DND-41 (cell line): ENCODE measurements at regions not wholly inside any gene's neighbourhood (a gene's known extent, or its start where the extent isn't known, plus 50 kb on each side); places are given as distances from the start of the nearest gene placed in this dataset.

ENCODE experiments used
- ATAC-seq: fragments of 200-7000 bp; cut with Tn5 transposase; 3 replicates; pipeline ENCODE4 v1.9.1; 2021; ENCODE audit warnings: low read depth; ENCODE audit not compliant: insufficient read depth
- DNase-seq: peaks from one replicate; pipeline ENCODE4 v3.0.0-alpha.2; 2020
- H2AFZ ChIP-seq: 2 replicates; pipeline ENCODE4 v1.6.0; 2012; ENCODE audit warnings: low read depth, low read length
- H3K27ac ChIP-seq: 2 replicates; pipeline ENCODE4 v1.5.1; 2012; ENCODE audit warnings: low read length, inconsistent platforms
- H3K27me3 ChIP-seq: fragments of 200-600 bp; sonication (generic); 2 replicates; pipeline ENCODE4 v1.6.0; 2012; ENCODE audit warnings: low read length, mild to moderate bottlenecking, inconsistent platforms; ENCODE audit not compliant: insufficient read depth, poor library complexity
- H3K36me3 ChIP-seq: 2 replicates; pipeline ENCODE4 v1.5.1; 2012; ENCODE audit warnings: low read length, inconsistent platforms; ENCODE audit not compliant: insufficient read depth
- H3K4me1 ChIP-seq: 2 replicates; pipeline ENCODE4 v1.5.1; 2012; ENCODE audit warnings: mild to moderate bottlenecking, low read length; ENCODE audit not compliant: insufficient read depth
- H3K4me2 ChIP-seq: 2 replicates; pipeline ENCODE4 v1.6.0; 2012; ENCODE audit warnings: mild to moderate bottlenecking, moderate library complexity, low read length, inconsistent platforms; ENCODE audit not compliant: insufficient read depth
- H3K4me3 ChIP-seq, 2 experiments: fragments of 200-600 bp in 1 of 2; shearing (Covaris generic) in 1 of 2; 2 replicates each; pipeline ENCODE4 v1.5.1; 2012 to 2016; ENCODE audit warnings: inconsistent platforms in 2 of 2, low read length in 2 of 2, mild to moderate bottlenecking in 2 of 2, low read depth in 1 of 2, moderate library complexity in 1 of 2
- H3K79me2 ChIP-seq: 2 replicates; pipeline ENCODE4 v1.6.0; 2012; ENCODE audit warnings: low read length, inconsistent platforms; ENCODE audit not compliant: insufficient read depth
- H3K9ac ChIP-seq: 2 replicates; pipeline ENCODE4 v1.6.0; 2012; ENCODE audit warnings: low read depth, mild to moderate bottlenecking, inconsistent platforms, low read length, moderate library complexity
- H3K9me3 ChIP-seq: 2 replicates; pipeline ENCODE4 v1.5.1; 2012; ENCODE audit warnings: low read length, moderate library complexity, mild to moderate bottlenecking, inconsistent platforms; ENCODE audit not compliant: insufficient read depth, severe bottlenecking
- H4K20me1 ChIP-seq: 2 replicates; pipeline ENCODE4 v1.6.0; 2012; ENCODE audit warnings: low read length; ENCODE audit not compliant: insufficient read depth
- EZH2 ChIP-seq: IDR thresholded peaks from 3 replicates; pipeline ENCODE4 v1.6.1; 2012; ENCODE audit warnings: borderline replicate concordance, low read depth, mild to moderate bottlenecking, moderate library complexity, low read length, inconsistent platforms; ENCODE audit not compliant: severe bottlenecking
- TF ChIP-seq, protein P1 (sequence below): IDR thresholded peaks from 2 replicates; pipeline ENCODE4 v1.5.1; 2012; ENCODE audit warnings: borderline replicate concordance, low read length, moderate library complexity, mild to moderate bottlenecking; ENCODE audit not compliant: poor library complexity, severe bottlenecking; ENCODE audit errors: extremely low read depth

DNA sequence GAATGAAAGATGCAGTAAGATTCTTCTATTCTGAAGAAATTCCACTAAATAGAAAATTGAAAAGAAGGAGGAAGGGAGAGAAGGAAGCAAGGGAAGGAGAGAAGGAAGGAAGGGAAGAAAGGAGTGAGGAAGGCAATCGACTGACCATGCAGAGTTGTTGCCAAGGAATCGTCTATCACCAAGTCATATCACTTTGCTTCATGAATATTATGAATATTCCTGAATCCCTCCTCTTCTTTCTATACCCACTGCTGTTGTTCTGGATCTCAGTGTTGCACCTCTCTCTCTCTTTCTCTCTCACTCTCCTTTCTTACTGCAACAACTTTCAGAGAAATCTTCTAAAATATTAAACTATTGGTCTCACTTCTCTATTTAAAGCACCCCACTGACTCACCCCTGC is 222.4 kb downstream of the IPO8 start:
- Histone ChIP-seq H3K4me1 (no peaks in the 10 kb centered on the region), H3K4me2 (no peak overlapping the region), H4K20me1 (no peaks in the 10 kb centered on the region), H3K4me3 (no peak overlapping the region), H3K9ac (no peak overlapping the region), H3K36me3 (no peaks in the 10 kb centered on the region), H3K79me2 (no peaks in the 10 kb centered on the region), H3K9me3 (peaks cover 5% of the 10 kb centered on the region), H3K27ac (no peak overlapping the region), H3K27me3 (no peaks in the 10 kb centered on the region), H2AFZ (no peak overlapping the region)
- DNase-seq, result no peak
- no peak for ATAC-seq
- TF ChIP-seq, protein P1, sequence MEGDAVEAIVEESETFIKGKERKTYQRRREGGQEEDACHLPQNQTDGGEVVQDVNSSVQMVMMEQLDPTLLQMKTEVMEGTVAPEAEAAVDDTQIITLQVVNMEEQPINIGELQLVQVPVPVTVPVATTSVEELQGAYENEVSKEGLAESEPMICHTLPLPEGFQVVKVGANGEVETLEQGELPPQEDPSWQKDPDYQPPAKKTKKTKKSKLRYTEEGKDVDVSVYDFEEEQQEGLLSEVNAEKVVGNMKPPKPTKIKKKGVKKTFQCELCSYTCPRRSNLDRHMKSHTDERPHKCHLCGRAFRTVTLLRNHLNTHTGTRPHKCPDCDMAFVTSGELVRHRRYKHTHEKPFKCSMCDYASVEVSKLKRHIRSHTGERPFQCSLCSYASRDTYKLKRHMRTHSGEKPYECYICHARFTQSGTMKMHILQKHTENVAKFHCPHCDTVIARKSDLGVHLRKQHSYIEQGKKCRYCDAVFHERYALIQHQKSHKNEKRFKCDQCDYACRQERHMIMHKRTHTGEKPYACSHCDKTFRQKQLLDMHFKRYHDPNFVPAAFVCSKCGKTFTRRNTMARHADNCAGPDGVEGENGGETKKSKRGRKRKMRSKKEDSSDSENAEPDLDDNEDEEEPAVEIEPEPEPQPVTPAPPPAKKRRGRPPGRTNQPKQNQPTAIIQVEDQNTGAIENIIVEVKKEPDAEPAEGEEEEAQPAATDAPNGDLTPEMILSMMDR, result no peak
- no peak for TF ChIP-seq EZH2

DNA sequence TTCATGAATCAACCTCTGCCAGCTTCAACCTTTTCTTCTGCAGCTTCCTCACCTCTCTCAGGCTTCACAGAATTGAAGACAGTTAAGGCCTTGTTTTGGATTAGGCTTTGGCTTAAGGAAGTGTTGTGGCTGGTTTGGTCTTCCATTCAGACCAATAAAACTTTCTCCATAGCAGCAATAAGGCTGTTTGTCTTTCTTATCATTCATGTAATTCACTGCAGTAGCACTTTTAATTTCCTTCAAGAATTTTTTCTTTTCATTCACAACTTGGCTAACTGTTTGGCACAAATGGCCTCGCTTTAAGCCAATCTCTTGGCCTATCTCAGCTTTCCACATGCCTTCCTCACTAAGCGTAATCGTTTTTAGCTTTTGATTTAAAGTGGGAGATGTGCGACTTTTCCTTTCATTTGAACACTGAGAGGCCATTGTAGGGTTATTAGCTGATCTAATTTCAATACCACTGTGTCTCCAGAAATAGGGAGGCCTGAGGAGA is 229.5 kb downstream of the IPO8 start:
- Histone ChIP-seq H3K36me3 (no peaks in the 10 kb centered on the region), H3K4me2 (no peak overlapping the region), H3K79me2 (no peaks in the 10 kb centered on the region), H3K4me1 (no peaks in the 10 kb centered on the region), H3K9me3 (peaks cover 5% of the 10 kb centered on the region), H3K9ac (no peak overlapping the region), H3K27ac (no peak overlapping the region), H2AFZ (no peak overlapping the region), H3K4me3 (no peak overlapping the region), H3K27me3 (no peaks in the 10 kb centered on the region), H4K20me1 (no peaks in the 10 kb centered on the region)
- TF ChIP-seq, protein P1, result no peak
- no peak for TF ChIP-seq EZH2
- no peak for ATAC-seq
- DNase-seq, result no peak

DNA sequence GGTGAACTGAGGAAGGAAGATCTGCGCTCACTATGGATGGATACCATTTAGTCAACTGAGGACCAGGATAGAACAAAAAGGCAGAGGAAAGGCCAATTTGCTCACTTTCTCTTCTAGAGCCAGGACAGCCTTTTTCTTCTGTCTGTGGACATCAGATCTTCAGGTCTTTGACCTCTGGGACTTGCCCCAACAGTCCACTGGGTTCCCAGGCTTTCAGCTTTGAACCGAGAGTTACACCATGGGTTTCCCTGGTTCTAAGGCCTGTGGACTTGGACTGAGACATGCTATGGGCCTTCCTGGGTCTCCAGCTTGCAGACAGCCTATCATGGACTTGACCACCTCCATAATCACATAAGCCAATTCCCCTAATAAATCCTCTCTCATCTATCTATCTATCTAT is 232.0 kb downstream of the IPO8 start:
- TF ChIP-seq EZH2, result no peak
- TF ChIP-seq, protein P1, result no peak
- H2AFZ ChIP-seq, result no peak overlapping the region
- no peaks in the 10 kb centered on the region for H3K4me1 ChIP-seq

DNA sequence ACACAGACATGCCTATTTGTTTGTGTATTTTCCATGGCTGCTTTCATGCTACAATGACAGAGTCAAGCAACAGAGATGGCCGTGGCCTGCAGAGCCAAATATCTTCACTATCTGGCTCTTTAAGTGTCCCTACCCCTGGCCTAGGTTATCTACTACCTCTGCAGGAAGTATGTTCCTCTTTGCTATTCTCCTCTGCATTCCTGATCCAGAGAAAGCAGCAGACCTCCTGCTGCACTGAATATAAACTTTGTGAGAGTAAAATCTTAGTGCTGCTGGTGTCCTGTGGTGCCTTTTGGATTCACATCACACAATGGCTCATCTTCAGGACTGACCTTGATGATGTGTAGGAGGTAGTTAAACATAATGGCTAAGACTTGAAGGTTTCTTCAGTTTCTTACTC is 233.4 kb downstream of the IPO8 start:
- Histone ChIP-seq H3K36me3 (no peaks in the 10 kb centered on the region), H3K4me2 (no peak overlapping the region), H2AFZ (no peak overlapping the region), H3K4me1 (no peaks in the 10 kb centered on the region), H3K9me3 (no peaks in the 10 kb centered on the region), H4K20me1 (no peaks in the 10 kb centered on the region), H3K27ac (no peak overlapping the region), H3K27me3 (no peaks in the 10 kb centered on the region), H3K4me3 (no peak overlapping the region), H3K9ac (no peak overlapping the region), H3K79me2 (no peaks in the 10 kb centered on the region)
- no peak for TF ChIP-seq EZH2
- TF ChIP-seq, protein P1, result no peak
- no peak for ATAC-seq
- DNase-seq, result no peak

More for the DNA sequence above, 232.0 kb downstream of the IPO8 start:
- H3K27me3 ChIP-seq, result no peaks in the 10 kb centered on the region
- no peak overlapping the region for H3K4me3 ChIP-seq
- no peaks in the 10 kb centered on the region for H3K79me2 ChIP-seq
- H3K4me2 ChIP-seq, result no peak overlapping the region
- ATAC-seq (no peak), DNase-seq (no peak)
- H3K27ac ChIP-seq, result no peak overlapping the region
- no peaks in the 10 kb centered on the region for H3K9me3 ChIP-seq
- no peaks in the 10 kb centered on the region for H4K20me1 ChIP-seq
- no peak overlapping the region for H3K9ac ChIP-seq
- no peaks in the 10 kb centered on the region for H3K36me3 ChIP-seq
